A673 (cell line): ENCODE measurements at regions not wholly inside any gene's neighbourhood (a gene's known extent, or its start where the extent isn't known, plus 50 kb on each side); places are given as distances from the start of the nearest gene placed in this dataset.

Experiments
- BruUV-seq: library from RNA; stranded (reverse); fragments of 400-500 nt; replicated peaks from 2 replicates; lab custom pipeline; 2021; lab: Mats Ljungman, UMichigan
- CTCF ChIA-PET: fragments of 300-600 bp; sonication (Branson Sonifier 250); formaldehyde crosslinking; loops from one replicate; lab custom pipeline; 2022; ENCODE audit warnings: antibody characterized with exemption; lab: Charles Lee
- POLR2A ChIA-PET: fragments of 300-600 bp; sonication (Branson Sonifier 250); formaldehyde crosslinking; loops from one replicate; lab custom pipeline; 2022; ENCODE audit warnings: antibody characterized with exemption; ENCODE audit not compliant: low non-redundant PET; lab: Charles Lee
- DNase-seq: peaks from one replicate; pipeline ENCODE4 v3.0.0-alpha.2; 2015; ENCODE audit warnings: low spot score
- H3K27ac ChIP-seq: fragments of 200-600 bp; sonication (generic); 2 replicates; pipeline ENCODE4 v1.5.1; 2016; ENCODE audit warnings: mixed run types, low read depth, mild to moderate bottlenecking, mixed read lengths, antibody characterized with exemption, low read length; ENCODE audit not compliant: poor library complexity, severe bottlenecking
- H3K27me3 ChIP-seq: fragments of 200-600 bp; sonication (generic); replicated peaks from 2 replicates; pipeline ENCODE4 v1.6.1; 2017; ENCODE audit warnings: mixed run types, low read depth, mild to moderate bottlenecking, mixed read lengths, antibody characterized with exemption, low read length; ENCODE audit not compliant: insufficient read depth, poor library complexity
- H3K36me3 ChIP-seq: fragments of 200-600 bp; sonication (generic); 2 replicates; pipeline ENCODE4 v1.6.1; 2016; ENCODE audit warnings: mixed run types, mild to moderate bottlenecking, mixed read lengths, antibody characterized with exemption, low read length; ENCODE audit not compliant: insufficient read depth, poor library complexity, severe bottlenecking
- H3K4me1 ChIP-seq: fragments of 200-600 bp; sonication (generic); 2 replicates; pipeline ENCODE4 v1.6.1; 2017; ENCODE audit warnings: mixed run types, mild to moderate bottlenecking, mixed read lengths, antibody characterized with exemption, low read length; ENCODE audit not compliant: insufficient read depth, poor library complexity, severe bottlenecking
- H3K4me3 ChIP-seq: fragments of 200-600 bp; sonication (generic); 2 replicates; pipeline ENCODE4 v1.5.1; 2016; ENCODE audit warnings: low read depth, mixed run types, mild to moderate bottlenecking, mixed read lengths, low read length; ENCODE audit not compliant: poor library complexity, severe bottlenecking
- H3K9me3 ChIP-seq: fragments of 200-600 bp; sonication (generic); 2 replicates; pipeline ENCODE4 v1.6.1; 2016; ENCODE audit warnings: mixed run types, low read depth, mild to moderate bottlenecking, mixed read lengths, antibody characterized with exemption, low read length; ENCODE audit not compliant: poor library complexity, severe bottlenecking
- EZH2 ChIP-seq: fragments of 200-600 bp; sonication (generic); IDR thresholded peaks from 2 replicates; pipeline ENCODE4 v1.6.1; 2017; ENCODE audit warnings: borderline replicate concordance, low read depth, mild to moderate bottlenecking, mixed read lengths, antibody characterized with exemption, low read length; ENCODE audit not compliant: poor library complexity, severe bottlenecking
- intact Hi-C: fragments of 100-400 bp; cut with micrococcal nuclease; formaldehyde crosslinking; loops from one replicate; pipeline ENCODE4 v1.10.0; 2022; ENCODE audit not compliant: unreplicated experiment
- TF ChIP-seq, protein P1 (sequence below): fragments of 300-800, 200-600 bp; sonication (generic); conservative IDR thresholded peaks from 2 replicates; pipeline ENCODE4 v1.5.1; 2017; ENCODE audit warnings: low read depth, mild to moderate bottlenecking, antibody characterized with exemption, low read length, moderate library complexity, mixed read lengths

DNA sequence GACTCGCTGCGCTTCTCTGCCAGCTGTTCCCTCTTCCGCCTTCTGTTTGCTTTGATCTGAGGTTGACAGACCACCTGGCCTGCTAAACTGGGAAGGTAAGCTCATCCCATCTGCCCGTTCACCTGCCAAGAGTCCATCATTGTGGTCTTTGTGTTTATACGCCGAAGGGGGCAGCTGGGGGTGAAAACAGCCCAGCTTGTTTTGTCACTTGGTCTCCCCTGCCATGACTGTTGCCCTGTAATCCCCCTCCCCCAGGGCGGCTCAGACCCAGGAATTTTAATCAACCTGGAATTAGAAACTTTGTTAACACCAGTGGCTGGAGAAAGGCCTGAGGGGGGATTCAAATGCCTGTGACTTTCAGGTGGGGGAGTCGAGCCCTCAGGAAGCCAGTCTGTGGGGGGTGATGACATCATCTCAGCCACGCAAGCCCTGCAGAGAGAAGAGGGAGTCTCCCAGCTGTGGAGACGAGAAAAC is 333.3 kb downstream of the BCOR start:
- no peaks in the 10 kb centered on the region for H3K4me1 ChIP-seq
- intact Hi-C loops = no loop called here
- DNase-seq = no peak
- H3K9me3 ChIP-seq = no peaks in the 10 kb centered on the region
- no peak for TF ChIP-seq EZH2
- TF ChIP-seq, protein P1, sequence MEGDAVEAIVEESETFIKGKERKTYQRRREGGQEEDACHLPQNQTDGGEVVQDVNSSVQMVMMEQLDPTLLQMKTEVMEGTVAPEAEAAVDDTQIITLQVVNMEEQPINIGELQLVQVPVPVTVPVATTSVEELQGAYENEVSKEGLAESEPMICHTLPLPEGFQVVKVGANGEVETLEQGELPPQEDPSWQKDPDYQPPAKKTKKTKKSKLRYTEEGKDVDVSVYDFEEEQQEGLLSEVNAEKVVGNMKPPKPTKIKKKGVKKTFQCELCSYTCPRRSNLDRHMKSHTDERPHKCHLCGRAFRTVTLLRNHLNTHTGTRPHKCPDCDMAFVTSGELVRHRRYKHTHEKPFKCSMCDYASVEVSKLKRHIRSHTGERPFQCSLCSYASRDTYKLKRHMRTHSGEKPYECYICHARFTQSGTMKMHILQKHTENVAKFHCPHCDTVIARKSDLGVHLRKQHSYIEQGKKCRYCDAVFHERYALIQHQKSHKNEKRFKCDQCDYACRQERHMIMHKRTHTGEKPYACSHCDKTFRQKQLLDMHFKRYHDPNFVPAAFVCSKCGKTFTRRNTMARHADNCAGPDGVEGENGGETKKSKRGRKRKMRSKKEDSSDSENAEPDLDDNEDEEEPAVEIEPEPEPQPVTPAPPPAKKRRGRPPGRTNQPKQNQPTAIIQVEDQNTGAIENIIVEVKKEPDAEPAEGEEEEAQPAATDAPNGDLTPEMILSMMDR = no peak
- CTCF ChIA-PET = no interaction called here
- H3K36me3 ChIP-seq = no peaks in the 10 kb centered on the region
- POLR2A ChIA-PET = no interaction called here
- H3K4me3 ChIP-seq = no peak overlapping the region
- H3K27ac ChIP-seq = no peak overlapping the region
- BruUV-seq = no TSS peak
- H3K27me3 ChIP-seq = no peaks in the 10 kb centered on the region

DNA sequence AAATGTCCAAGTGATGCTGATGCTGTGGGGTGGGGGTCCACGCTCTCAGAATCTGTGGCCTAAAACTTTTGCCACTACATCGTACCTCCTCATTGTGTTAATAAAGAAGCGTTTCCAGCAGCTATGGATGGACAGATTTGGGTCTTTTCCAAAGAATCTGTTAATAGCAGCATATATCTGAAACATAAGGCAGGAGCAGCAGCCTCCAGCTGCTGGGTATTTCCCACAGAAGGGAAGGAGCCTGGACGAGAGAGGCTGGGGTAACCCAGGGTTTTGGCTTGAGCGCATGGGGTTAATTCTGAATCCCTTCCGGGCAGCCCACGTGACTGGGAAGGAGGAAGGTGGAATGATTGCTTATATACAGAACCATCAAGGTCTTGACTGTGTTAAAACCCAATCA is 332.4 kb downstream of the BCOR start:
- Histone ChIP-seq H3K27me3 (no peaks in the 10 kb centered on the region), H3K27ac (no peak overlapping the region), H3K4me3 (no peak overlapping the region), H3K36me3 (no peaks in the 10 kb centered on the region), H3K9me3 (no peaks in the 10 kb centered on the region), H3K4me1 (no peaks in the 10 kb centered on the region)
- ChIA-PET POLR2A (no interaction called here), CTCF (no interaction called here)
- BruUV-seq = no TSS peak
- intact Hi-C loops = no loop called here
- no peak for DNase-seq
- no peak for TF ChIP-seq EZH2
- TF ChIP-seq, protein P1 = no peak

DNA sequence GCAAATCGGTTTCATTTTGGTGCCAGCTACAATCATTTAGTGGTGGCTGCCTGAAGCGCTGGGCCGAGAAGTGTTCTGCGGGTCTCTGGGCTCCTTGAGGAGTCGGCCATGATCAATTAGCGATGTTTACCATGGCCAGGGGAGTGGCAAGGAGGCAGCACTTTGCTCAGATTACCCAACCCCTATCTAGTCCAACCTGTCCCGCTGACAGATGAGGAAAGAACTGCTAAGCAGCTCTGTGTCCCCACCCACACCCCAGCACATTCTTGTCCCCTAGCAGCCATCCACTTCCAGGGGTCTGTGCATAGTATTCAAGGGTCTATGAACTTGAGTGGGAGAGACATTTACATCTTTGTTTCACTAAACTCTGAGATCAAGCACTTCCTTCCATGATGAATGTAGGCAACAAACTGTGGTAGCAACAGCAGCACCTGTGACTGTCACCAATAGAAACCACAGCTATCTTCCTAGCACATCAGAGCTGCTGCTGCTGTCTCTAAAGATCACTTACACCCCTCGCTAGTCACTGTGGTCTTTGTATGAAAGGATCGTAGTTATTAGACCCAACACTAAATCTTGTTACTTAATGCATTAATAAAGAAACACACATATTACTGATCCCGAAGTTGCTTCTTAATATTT is 331.6 kb downstream of the BCOR start:
- TF ChIP-seq EZH2 = no peak
- TF ChIP-seq, protein P1 = no peak
- Histone ChIP-seq H3K4me3 (no peak overlapping the region), H3K4me1 (no peaks in the 10 kb centered on the region), H3K9me3 (no peaks in the 10 kb centered on the region), H3K27ac (no peak overlapping the region), H3K27me3 (no peaks in the 10 kb centered on the region), H3K36me3 (no peaks in the 10 kb centered on the region)
- ChIA-PET CTCF (no interaction called here), POLR2A (no interaction called here)
- intact Hi-C loops = no loop called here
- DNase-seq = no peak
- BruUV-seq = no TSS peak
